OCI-LY7 (cell line): ENCODE measurements at regions not wholly inside any gene's neighbourhood (a gene's known extent, or its start where the extent isn't known, plus 50 kb on each side); places are given as distances from the start of the nearest gene placed in this dataset.

Experiments
- BruUV-seq: library from RNA; stranded (reverse); fragments of 400-500 nt; replicated peaks from 2 replicates; lab custom pipeline; 2021; lab: Mats Ljungman, UMichigan
- CTCF ChIA-PET: fragments of 300-600 bp; sonication (Branson Sonifier 250); formaldehyde crosslinking; loops from one replicate; lab custom pipeline; 2022; ENCODE audit warnings: antibody characterized with exemption; ENCODE audit not compliant: unreplicated experiment; lab: Charles Lee
- POLR2A ChIA-PET: fragments of 300-600 bp; sonication (Branson Sonifier 250); formaldehyde crosslinking; loops from one replicate; lab custom pipeline; 2022; ENCODE audit warnings: antibody characterized with exemption; lab: Charles Lee
- DNase-seq: peaks from one replicate; pipeline ENCODE4 v3.0.0-alpha.2; 2015; ENCODE audit warnings: low spot score
- H2AFZ ChIP-seq: fragments of 200-600 bp; sonication (generic), shearing (Covaris generic); 2 replicates; pipeline ENCODE4 v1.6.1; 2014; ENCODE audit warnings: mild to moderate bottlenecking, antibody characterized with exemption, low read length, moderate library complexity
- H3K27ac ChIP-seq: fragments of 200-600 bp; sonication (generic); 2 replicates; pipeline ENCODE4 v1.5.1; 2014; ENCODE audit warnings: mixed run types, low read depth, mild to moderate bottlenecking, moderate library complexity, low read length, inconsistent platforms; ENCODE audit not compliant: poor library complexity, severe bottlenecking
- H3K36me3 ChIP-seq: fragments of 200-600 bp; sonication (generic); 2 replicates; pipeline ENCODE4 v1.6.1; 2014; ENCODE audit warnings: mild to moderate bottlenecking, antibody characterized with exemption, low read length, moderate library complexity, mixed read lengths; ENCODE audit not compliant: insufficient read depth
- H3K4me1 ChIP-seq: fragments of 200-600 bp; sonication (generic); 2 replicates; pipeline ENCODE4 v1.5.1; 2014; ENCODE audit warnings: mild to moderate bottlenecking, low read length; ENCODE audit not compliant: insufficient read depth, poor library complexity, severe bottlenecking
- H3K4me2 ChIP-seq: fragments of 200-600 bp; sonication (generic); 2 replicates; pipeline ENCODE4 v1.6.1; 2014; ENCODE audit warnings: mild to moderate bottlenecking, low read length
- H3K4me3 ChIP-seq: fragments of 200-600 bp; sonication (generic); 2 replicates; pipeline ENCODE4 v1.5.1; 2014; ENCODE audit warnings: mild to moderate bottlenecking, low read depth, low read length; ENCODE audit not compliant: poor library complexity, severe bottlenecking
- H3K79me2 ChIP-seq: fragments of 200-600 bp; sonication (generic); 2 replicates; pipeline ENCODE4 v1.6.1; 2016; ENCODE audit warnings: low read depth, mild to moderate bottlenecking, low read length, moderate library complexity, mixed read lengths; ENCODE audit not compliant: insufficient read depth
- H3K9me2 ChIP-seq: fragments of 200-600 bp; sonication (generic); 2 replicates; pipeline ENCODE4 v1.6.1; 2016; ENCODE audit warnings: mild to moderate bottlenecking, low read length, mixed read lengths; ENCODE audit not compliant: insufficient read depth
- H3K9me3 ChIP-seq: fragments of 200-600 bp; sonication (generic); 2 replicates; pipeline ENCODE4 v1.6.1; 2014; ENCODE audit warnings: mild to moderate bottlenecking, mixed run types, low read length, mixed read lengths
- H4K20me1 ChIP-seq: fragments of 200-600 bp; sonication (generic); 2 replicates; pipeline ENCODE4 v1.6.1; 2014; ENCODE audit warnings: mild to moderate bottlenecking, antibody characterized with exemption, low read length, moderate library complexity, mixed read lengths; ENCODE audit not compliant: insufficient read depth
- EZH2phosphoT487 ChIP-seq: fragments of 200-600 bp; sonication (generic); IDR thresholded peaks from 2 replicates; pipeline ENCODE4 v1.6.1; 2018; ENCODE audit warnings: low read depth, borderline replicate concordance, mild to moderate bottlenecking, mixed run types, antibody characterized with exemption, low read length, moderate library complexity, mixed read lengths
- intact Hi-C: fragments of 100-400 bp; cut with micrococcal nuclease; formaldehyde crosslinking; loops from one replicate; pipeline ENCODE4 v1.10.0; 2022; ENCODE audit not compliant: unreplicated experiment
- TF ChIP-seq, protein P1 (sequence below): fragments of 200-600 bp; sonication (generic); conservative IDR thresholded peaks from 2 replicates; pipeline ENCODE4 v1.5.1; 2014; ENCODE audit warnings: mild to moderate bottlenecking, antibody characterized with exemption, low read length, moderate library complexity, mixed read lengths

GRCh38 chr3:189049458-189050236, 122.1 kb upstream of the TPRG1 start:
- Histone ChIP-seq H3K9me3 (no peaks in the 10 kb centered on the region), H3K4me2 (no peak overlapping the region), H4K20me1 (no peaks in the 10 kb centered on the region), H3K9me2 (no peaks in the 10 kb centered on the region), H2AFZ (no peak overlapping the region), H3K4me1 (no peaks in the 10 kb centered on the region), H3K79me2 (no peaks in the 10 kb centered on the region), H3K4me3 (no peak overlapping the region), H3K27ac (no peak overlapping the region), H3K36me3 (no peaks in the 10 kb centered on the region)
- POLR2A ChIA-PET: interaction anchor here (0.6 kb wide), 1 partner anchor 663 kb away, joined by 4 read pairs; no protein-coding TSS in a partner anchor
- CTCF ChIA-PET: interaction anchor here (0.6 kb wide), 1 partner anchor 16 kb away, joined by 4 read pairs; no protein-coding TSS in a partner anchor
- BruUV-seq: no TSS peak
- TF ChIP-seq EZH2phosphoT487: no peak
- TF ChIP-seq, protein P1, sequence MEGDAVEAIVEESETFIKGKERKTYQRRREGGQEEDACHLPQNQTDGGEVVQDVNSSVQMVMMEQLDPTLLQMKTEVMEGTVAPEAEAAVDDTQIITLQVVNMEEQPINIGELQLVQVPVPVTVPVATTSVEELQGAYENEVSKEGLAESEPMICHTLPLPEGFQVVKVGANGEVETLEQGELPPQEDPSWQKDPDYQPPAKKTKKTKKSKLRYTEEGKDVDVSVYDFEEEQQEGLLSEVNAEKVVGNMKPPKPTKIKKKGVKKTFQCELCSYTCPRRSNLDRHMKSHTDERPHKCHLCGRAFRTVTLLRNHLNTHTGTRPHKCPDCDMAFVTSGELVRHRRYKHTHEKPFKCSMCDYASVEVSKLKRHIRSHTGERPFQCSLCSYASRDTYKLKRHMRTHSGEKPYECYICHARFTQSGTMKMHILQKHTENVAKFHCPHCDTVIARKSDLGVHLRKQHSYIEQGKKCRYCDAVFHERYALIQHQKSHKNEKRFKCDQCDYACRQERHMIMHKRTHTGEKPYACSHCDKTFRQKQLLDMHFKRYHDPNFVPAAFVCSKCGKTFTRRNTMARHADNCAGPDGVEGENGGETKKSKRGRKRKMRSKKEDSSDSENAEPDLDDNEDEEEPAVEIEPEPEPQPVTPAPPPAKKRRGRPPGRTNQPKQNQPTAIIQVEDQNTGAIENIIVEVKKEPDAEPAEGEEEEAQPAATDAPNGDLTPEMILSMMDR: peak; percentile 63
- intact Hi-C loops: loop anchor here (10.0 kb wide), 1 partner anchor 1315 kb away; no protein-coding TSS in a partner anchor
- peak; percentile 4 for DNase-seq

DNA sequence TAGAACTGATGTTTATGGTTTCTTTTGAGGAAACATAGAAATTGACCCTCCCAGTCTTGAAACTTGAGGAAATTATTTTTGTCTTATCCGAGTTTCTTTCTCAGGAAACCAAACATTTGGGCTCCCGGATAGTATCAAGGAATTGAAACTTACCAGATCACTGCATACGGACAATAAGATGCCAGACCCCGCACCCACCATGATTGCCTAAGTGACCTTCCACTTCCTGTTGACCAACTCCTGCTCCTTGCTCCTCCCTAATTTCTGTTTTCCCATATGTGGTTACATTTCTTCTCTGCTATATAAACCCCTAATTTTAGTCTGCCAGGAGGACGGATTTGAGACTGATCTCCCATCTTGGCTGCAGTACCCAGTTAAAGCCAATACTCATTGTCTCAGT, 118.4 kb upstream of the TPRG1 start:
- no peaks in the 10 kb centered on the region for H3K4me1 ChIP-seq
- TF ChIP-seq, protein P1: no peak
- TF ChIP-seq EZH2phosphoT487: no peak
- CTCF ChIA-PET: no interaction called here
- POLR2A ChIA-PET: no interaction called here
- H2AFZ ChIP-seq: no peak overlapping the region
- no peak overlapping the region for H3K4me2 ChIP-seq
- intact Hi-C loops: no loop called here
- H3K4me3 ChIP-seq: no peak overlapping the region
- no peaks in the 10 kb centered on the region for H3K36me3 ChIP-seq
- no peaks in the 10 kb centered on the region for H4K20me1 ChIP-seq
- no peak overlapping the region for H3K27ac ChIP-seq
- H3K9me2 ChIP-seq: no peaks in the 10 kb centered on the region
- no peaks in the 10 kb centered on the region for H3K9me3 ChIP-seq
- no TSS peak for BruUV-seq
- DNase-seq: no peak
- H3K79me2 ChIP-seq: no peaks in the 10 kb centered on the region
